ENCODE measurements at regions not wholly inside any gene's neighbourhood (a gene's known extent, or its start where the extent isn't known, plus 50 kb on each side); places are given as distances from the start of the nearest gene placed in this dataset.
"Not testable (repeated sequence)": the region's sequence is repeated elsewhere in the genome, so short reads cannot be mapped to it uniquely, and the experiment has no call there.

- no peak for DNase-seq
Measured at GRCh38 chr1:29944253-29944905, 708.1 kb downstream of the PTPRU start.

DNA sequence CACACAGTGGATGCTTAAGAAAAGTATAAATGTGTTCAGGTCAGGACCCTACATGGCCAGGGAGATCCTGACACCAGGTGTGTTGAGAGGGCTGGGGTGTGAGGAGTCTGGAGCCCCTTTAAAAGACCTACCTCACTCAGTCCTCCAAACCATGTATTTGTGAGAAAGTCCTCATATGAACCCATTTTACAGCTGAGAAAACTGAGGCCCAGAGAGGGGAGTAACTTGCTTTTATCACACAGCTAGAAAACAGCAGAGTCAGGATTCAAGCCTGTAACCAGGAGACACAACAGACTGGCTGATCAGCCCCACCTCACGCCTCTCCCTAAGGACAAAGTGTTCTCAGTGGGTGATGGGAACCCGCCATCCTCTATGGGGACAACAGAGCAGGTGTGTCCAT lies 706.7 kb downstream of the PTPRU start:
- DNase-seq, result no peak

- DNase-seq, result no peak
Measured at GRCh38 chr1:29939079-29939478, 702.8 kb downstream of the PTPRU start.

GRCh38 chr1:29937356-29937755 lies 701.0 kb downstream of the PTPRU start:
- DNase-seq, result no peak

- DNase-seq, result no peak
Measured at GRCh38 chr1:29936031-29936544, 699.8 kb downstream of the PTPRU start.

GRCh38 chr1:29934255-29934772 lies 698.0 kb downstream of the PTPRU start:
- no peak for DNase-seq

DNA sequence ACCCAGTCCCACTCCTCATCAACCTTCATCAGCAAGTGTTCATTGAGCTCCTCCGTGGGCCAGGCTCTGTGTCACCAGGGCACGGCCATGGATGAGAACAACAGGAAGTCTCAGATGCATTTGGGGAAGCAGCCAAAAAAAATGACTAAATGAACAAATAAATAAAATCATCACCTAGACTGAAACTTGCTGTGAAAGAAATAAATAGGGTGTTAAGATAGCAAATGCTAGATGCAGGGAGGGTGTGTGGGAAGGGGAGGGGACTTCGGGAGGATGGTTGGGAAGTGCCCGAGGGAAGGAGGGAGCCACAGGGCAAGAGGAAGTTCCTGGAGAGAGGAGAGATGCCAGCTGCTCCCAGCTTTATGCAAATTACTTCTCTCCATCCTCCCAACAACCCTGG lies 696.7 kb downstream of the PTPRU start:
- DNase-seq, result no peak

GRCh38 chr1:29932626-29933025 lies 696.3 kb downstream of the PTPRU start:
- no peak for DNase-seq

DNA sequence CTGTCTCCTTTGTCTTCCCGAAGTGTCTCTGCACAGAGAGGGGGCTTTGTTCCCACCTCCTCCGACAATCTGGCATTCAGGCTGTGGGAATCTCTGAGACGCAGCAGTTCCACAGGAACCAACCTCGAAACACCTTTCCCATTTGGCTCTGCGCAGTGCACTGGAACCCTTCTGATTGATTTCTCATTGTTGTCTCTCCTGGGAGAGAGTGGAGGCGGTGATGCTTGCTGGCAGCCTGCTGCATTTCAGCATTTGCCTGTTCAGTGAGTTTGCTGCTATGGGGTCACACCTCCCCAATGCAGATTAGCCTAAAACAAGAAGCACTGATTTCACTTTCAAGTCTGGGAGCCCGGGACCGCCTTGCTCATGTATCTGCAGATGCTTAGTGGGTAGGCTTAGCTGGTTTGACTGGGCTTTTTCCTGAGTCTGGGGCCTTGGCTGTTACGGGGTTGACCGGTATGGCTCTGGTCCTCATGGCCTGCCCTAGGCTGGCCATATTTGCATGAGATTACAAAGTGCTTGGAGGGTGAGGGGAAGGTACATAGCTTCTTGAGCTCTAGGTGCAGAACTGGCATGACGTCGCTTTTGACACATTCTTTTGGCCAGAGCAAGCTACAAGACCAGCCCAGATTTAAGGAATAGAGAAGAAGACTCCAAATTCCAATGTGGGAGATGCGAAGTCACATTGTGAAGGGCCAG lies 695.3 kb downstream of the PTPRU start:
- no peak for DNase-seq

- no peak for DNase-seq
Measured at GRCh38 chr1:29925058-29925457, 688.7 kb downstream of the PTPRU start.

DNA sequence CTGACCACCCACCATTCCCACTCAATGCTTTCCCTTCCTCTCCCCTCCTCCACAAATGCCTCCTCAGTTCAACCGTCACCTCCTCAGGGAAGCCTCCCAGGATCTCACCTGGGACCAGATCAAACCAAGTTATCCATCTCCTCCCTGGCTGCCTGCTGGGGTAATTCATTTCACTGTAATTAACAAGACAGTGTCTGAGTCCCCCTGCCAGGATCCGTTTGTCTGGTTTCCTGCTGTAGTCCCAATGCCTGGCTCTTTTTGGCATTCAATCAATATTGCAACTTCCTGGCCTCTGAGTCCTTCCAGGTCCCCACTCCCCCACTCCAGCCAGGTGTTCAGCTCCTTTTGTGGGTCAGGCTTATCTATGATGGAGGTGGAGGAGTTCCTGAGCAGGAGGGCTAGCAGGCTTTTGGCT lies 687.7 kb downstream of the PTPRU start:
- DNase-seq, result no peak

DNA sequence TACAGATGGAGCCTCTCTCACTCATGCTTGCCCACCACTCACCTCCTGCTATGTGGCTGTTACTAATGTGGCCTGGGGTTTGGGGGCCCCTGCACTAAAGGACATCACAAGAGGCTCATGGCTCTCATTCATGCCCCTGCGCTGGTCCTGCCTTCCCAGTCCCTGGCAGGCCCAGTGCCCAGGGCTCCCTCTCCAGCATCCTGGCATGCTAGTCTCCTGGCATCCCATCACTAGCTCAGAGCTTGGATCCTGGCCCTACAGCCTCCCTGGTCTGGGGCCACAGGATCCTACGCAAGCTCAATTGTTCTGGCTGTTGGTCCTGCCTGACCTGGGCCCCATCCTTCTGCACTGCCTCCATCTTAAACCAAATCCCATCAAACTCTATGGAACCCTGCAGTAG lies 685.4 kb downstream of the PTPRU start:
- DNase-seq, result no peak

- DNase-seq, result no peak
Measured at GRCh38 chr1:29920784-29921183, 684.5 kb downstream of the PTPRU start.

DNA sequence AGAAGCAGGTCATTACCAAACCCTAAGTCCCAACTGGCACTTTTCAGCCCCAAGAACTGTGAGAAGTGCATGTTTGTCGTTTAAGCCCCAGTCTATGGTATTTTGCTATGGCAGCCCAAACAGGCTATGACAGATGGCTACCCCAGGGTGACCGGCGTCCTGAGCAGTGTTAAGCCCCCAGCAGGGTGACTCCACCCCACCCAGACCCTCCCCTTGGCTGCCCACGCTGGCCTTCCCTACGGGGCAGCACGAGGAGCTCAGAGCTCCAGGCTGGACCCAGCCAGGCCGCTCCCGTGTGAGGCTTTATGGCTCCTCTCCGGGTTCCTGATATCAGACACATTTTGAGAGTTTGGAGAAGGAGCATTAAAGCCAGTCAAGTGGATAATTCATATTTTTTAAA lies 684.0 kb downstream of the PTPRU start:
- DNase-seq, result no peak

- not testable (repeated sequence) for DNase-seq
Measured at GRCh38 chr1:29919041-29919440, 682.7 kb downstream of the PTPRU start.

GRCh38 chr1:29916656-29917369 lies 680.5 kb downstream of the PTPRU start:
- no peak for DNase-seq

GRCh38 chr1:29914936-29915335 lies 678.6 kb downstream of the PTPRU start:
- no peak for DNase-seq

DNA sequence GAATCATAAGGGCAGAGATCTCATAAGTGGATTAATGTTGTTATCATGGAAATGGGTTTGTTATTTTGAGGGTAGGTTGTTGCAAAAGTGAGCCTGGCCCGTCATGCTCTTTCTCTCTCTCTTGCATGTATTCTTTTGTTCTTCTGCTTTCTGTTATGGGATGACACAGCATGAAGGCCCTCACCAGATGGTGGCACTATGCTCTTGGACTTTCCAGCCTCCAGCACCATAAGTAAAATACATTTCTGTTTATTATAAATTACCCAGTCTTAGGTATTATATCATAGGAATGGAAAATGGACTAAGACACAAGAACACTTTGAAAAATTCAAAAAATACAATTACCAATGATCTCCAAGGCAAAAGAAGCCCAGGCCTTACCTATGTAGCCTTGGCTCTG lies 676.1 kb downstream of the PTPRU start:
- DNase-seq, result no peak

- DNase-seq, result no peak
Measured at GRCh38 chr1:29909962-29910361, 673.6 kb downstream of the PTPRU start.

GRCh38 chr1:29907596-29907995 lies 671.3 kb downstream of the PTPRU start:
- DNase-seq, result no peak

DNA sequence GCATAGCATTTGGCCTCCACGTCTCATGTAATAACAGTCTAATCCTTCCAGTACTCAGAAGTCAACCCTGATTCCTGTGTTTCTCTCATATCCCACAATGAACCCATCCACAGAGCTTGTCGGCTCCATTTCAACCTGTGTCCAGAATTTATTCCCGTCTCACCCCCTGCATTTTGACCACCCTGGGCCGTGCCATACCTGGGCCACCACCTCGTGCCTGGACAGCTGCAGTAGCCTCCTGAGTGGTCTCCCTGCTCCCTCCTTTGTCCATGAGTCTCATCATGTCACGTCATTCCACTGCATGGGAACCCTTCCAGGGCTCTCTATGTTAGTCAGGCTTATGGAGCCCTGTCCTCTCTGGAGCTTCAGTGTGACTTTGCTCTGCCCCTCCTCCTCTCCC lies 670.6 kb downstream of the PTPRU start:
- DNase-seq, result no peak

GRCh38 chr1:29903548-29904166 lies 667.3 kb downstream of the PTPRU start:
- DNase-seq, result no peak

DNA sequence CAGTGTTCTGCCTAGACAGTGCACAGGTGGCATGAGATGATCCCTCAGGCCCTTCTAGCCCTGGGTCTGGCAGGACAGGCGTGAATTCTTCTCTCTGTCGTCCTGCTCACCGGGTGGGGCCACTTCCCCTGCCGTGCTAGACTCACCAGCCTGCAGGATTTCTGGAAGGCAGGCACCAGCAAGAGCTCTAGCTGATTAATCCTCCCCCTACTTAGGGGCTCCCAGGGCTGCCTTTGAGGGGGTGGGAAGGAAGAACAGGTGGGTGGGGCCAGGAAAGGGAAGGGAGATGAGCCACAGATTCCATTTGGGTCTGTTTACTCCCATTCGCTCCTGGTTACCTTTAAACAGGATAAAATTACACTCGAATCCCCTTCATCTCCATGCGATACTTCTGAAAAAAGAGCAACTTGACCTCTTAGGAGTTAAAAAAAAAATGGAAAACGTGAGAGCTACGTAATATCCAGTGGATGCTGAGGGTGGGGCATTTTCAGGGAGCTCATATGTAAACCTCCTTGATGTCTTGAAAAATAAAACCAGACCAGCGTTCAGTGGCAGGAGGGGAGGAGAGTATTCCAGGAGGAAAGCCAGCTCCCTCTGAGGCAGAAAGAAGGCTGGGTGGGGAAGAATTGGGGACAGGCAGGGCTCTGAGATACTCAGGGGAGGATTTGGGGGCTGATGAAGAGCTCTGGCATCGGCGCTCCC lies 665.5 kb downstream of the PTPRU start:
- DNase-seq, result no peak
